HG02763 (cell line): ENCODE measurements at regions not wholly inside any gene's neighbourhood (a gene's known extent, or its start where the extent isn't known, plus 50 kb on each side); places are given as distances from the start of the nearest gene placed in this dataset.
A peak's percentile ranks its signal among the peaks of the same experiment; 100 is the strongest.

ENCODE experiments used
- ATAC-seq: cut with Tn5 transposase; IDR thresholded peaks from one replicate; pipeline ENCODE4 v1.9.1; 2021; ENCODE audit warnings: mild to moderate bottlenecking, moderate library complexity; ENCODE audit not compliant: unreplicated experiment

- ATAC-seq = no peak
Measured at GRCh38 chr9:118459913-118460312, 755.7 kb downstream of the TLR4 start.

- no peak for ATAC-seq
Measured at GRCh38 chr9:118463419-118463818, 759.2 kb downstream of the TLR4 start.

GRCh38 chr9:118473521-118473920 lies 769.3 kb downstream of the TLR4 start:
- no peak for ATAC-seq

- ATAC-seq = no peak
Measured at GRCh38 chr9:118478752-118479151, 774.5 kb downstream of the TLR4 start.

DNA sequence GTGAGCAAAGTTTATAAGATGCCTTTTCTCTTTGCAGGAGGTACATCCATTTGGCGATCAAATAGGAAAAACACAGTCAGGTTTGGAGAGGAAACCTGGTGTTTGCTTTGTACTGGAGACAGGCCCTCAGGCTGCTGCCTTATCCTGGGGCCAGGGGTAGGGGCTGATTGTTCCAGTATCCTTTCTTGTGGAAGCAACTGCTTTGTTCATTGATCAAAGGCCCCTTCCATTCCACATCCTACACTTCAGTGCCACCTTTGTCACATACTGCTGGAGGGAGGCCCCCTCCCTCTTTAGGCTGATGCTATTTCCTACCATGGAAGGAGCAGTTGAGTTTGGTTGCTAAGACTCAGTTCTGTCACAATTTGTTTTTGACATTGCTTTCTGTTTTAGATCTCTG lies 778.1 kb downstream of the TLR4 start:
- ATAC-seq = no peak

DNA sequence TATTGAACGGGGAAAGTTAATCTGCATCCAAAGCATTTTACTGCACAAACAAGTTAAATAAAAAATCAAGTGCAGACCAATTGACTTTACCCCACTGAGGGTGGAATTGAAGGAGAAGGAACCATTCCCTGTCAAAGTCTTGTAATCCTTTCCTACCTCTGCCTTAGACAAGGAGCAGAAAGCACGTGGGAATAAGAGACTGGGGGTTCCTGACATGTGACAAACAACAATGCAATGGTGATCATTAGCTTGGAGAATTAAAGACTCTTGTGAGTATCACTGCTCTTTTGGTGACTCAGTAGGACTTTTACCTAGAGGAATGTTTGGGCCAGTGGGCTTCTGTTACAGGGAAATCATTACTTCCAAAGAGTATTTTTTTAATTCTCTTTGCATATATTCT lies 779.5 kb downstream of the TLR4 start:
- ATAC-seq = no peak

DNA sequence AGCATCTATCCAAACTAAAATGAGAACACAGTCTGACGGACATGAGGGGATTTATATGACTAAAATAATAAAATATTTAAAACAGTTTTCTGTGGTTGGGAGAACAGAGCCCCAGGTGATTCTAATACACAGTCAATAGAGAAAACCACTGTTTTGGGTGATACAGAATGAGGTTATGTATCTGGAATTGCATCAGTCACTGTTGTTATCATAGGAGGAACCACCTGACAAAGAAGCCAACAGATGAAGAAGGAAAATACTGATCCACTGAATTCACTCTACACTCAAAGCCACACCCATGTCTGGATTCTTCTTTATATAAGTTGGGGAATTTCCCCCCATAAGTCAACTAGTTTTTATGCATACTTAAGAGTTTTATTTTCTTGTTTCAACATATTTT lies 799.0 kb downstream of the TLR4 start:
- no peak for ATAC-seq

- ATAC-seq = no peak
Measured at GRCh38 chr9:118510711-118511110, 806.5 kb downstream of the TLR4 start.

GRCh38 chr9:118515947-118516346 lies 811.7 kb downstream of the TLR4 start:
- no peak for ATAC-seq

DNA sequence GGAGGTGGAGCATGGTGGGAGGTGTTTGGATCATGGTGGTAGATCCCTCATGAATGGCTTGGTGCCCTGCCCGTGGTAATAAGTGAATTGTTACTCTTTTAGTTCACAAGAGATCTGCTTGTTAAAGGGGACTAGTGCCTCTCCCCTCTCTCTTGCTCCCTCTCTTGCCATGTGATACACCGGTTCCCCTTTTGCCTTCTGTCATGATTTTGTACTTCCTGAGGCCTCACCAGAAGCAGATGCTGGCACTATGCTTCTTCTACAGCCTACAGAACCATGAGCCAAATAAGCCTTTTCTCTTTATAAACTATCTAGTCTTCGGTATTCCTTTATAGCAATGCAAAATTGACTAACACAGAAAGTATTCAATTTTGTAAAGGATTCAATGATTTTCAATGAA lies 817.1 kb downstream of the TLR4 start:
- ATAC-seq = no peak

GRCh38 chr9:118522093-118523028 lies 818.2 kb downstream of the TLR4 start:
- ATAC-seq = no peak

DNA sequence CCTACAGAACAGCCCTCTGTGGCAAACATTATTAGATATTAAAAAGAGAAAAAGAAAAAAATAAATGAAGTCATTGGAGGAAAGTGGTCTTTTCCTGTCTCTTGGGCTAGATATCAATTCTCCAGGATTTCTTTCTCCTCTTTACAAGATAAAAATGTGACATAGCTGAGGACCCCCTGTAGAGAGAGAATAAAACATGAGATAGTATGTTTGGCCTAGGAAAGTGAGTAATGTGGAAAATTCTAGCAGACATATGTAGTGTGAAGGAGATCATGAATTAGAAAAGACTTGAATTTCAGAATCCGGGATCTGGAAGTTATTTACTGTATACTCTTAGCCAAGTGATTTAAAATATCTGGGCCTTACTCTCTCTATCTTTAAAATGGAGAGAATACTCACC lies 823.1 kb downstream of the TLR4 start:
- no peak for ATAC-seq

DNA sequence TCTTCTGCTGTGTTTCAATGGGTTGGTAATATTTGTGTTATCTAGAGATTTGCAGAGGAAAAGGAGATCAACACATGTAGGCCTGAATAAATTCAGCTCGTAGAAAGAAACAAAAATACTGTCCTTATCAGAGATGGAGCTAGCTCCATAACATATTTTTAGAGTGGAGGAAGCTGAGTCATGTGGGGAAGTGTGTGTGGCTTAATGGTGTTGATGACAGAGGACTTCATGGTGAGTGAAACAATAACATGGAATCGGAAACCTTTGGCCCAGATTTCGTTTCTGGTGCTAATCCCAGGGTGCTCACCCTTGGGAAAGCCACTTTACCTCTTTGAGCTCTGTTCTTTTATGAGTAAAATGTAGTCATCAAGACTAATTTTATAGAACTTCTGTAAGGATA lies 825.0 kb downstream of the TLR4 start:
- ATAC-seq = no peak

GRCh38 chr9:118529624-118530214 lies 825.5 kb downstream of the TLR4 start:
- peak; percentile 86 for ATAC-seq

DNA sequence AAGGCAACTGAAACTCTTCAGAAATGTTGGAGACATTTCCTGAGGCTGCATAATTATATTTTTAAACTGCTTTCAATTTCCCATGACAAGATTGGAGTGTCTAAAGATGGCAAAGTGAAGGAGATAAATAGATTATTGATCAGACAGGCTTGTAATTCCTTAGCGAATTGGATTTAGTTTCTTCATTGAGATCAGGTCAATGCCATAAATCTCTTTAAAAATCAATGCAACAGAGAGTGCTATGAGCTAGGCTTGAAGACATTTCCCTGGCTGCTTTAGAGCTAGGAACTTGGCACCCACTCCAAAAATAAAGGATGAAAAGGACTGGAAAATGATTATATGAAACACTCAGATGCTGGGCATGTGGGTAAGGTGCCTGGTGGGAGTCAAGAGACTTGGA lies 828.4 kb downstream of the TLR4 start:
- no peak for ATAC-seq

- ATAC-seq = no peak
Measured at GRCh38 chr9:118533101-118533500, 828.9 kb downstream of the TLR4 start.

GRCh38 chr9:118533850-118534249 lies 829.6 kb downstream of the TLR4 start:
- no peak for ATAC-seq

DNA sequence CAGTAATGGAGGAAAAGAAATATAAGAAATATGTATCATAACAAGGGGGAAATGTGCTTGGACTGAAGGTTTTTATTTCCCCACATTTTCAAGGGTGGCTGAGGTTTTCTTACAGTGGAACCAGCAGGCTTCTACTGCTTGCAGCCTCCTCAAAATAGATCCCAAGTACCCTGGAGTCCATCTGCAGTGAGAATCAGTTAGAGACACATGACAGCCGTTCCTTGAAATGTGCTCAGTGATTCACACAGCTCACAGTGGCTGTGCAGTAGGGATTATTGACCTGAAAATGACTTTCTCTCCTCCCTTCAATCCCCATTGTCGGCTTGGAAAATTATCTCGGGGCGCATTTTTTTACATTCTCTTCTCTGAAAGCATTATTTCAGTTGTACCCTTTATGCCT lies 832.0 kb downstream of the TLR4 start:
- ATAC-seq = no peak

GRCh38 chr9:118538959-118539358 lies 830.3 kb downstream of the BRINP1 start:
- ATAC-seq = no peak

DNA sequence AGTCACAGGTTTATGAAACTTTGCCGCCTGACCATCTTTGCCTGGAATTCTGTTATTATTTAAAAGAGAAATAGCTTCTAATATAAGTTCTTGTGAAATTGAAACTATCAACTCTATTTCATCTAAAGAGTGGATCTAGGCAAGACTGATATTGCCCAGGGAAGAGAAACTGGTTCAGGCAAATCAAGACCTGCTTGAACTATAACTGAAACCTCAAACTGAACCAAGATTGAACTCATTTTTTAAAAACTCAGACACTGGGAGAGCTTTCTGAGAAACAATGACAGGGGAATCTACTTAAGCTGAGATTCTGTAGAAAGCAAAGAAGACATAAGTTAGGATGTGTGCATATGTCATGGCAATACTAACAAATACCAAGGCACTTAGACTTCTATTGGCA lies 815.8 kb downstream of the BRINP1 start:
- no peak for ATAC-seq

DNA sequence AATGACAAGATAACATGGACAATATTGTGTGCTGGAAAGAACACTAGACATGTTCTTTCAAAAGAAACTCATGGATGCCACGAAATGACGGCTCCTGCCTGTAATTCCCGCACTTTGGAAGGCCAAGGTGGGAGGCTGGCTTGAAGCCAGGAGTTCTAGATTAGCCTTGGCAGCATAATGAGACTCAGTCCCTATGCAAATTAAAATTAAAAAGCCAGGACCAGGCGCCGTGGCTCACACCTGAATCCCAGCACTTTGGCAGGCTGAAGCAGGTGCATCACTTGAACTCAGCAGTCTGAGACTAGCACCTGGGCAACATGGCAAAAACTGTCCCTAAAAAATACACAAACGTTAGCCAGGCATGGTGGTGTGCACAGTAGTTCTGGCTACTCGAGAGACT lies 814.2 kb downstream of the BRINP1 start:
- ATAC-seq = no peak

- no peak for ATAC-seq
Measured at GRCh38 chr9:118558026-118558425, 811.2 kb downstream of the BRINP1 start.
